Gastrocnemius medialis (tissue), 4 donors: ENCODE measurements at regions not wholly inside any gene's neighbourhood (a gene's known extent, or its start where the extent isn't known, plus 50 kb on each side); places are given as distances from the start of the nearest gene placed in this dataset.

Experiments used
- POLR2A ChIP-seq, 2 donors: fragments of 450-650 bp; IDR thresholded peaks; one replicate each; pipeline ENCODE4 v1.6.1; 2017; ENCODE audit warnings: antibody characterized with exemption in 2 of 2, mild to moderate bottlenecking in 2 of 2, moderate library complexity in 2 of 2
- TF ChIP-seq, protein P1 (sequence below), 5 experiments: fragments of 450-650 bp in 3 of 5; fragments of 200-600 bp in 2 of 5; sonication (generic) in 2 of 5; IDR thresholded peaks in 4 of 5; conservative IDR thresholded peaks in 1 of 5; 1 replicate in 4 of 5; 2 replicates in 1 of 5; pipeline ENCODE4 v1.5.1; 2016 to 2019; ENCODE audit warnings: antibody characterized with exemption in 5 of 5, mild to moderate bottlenecking in 3 of 5, moderate library complexity in 3 of 5

DNA sequence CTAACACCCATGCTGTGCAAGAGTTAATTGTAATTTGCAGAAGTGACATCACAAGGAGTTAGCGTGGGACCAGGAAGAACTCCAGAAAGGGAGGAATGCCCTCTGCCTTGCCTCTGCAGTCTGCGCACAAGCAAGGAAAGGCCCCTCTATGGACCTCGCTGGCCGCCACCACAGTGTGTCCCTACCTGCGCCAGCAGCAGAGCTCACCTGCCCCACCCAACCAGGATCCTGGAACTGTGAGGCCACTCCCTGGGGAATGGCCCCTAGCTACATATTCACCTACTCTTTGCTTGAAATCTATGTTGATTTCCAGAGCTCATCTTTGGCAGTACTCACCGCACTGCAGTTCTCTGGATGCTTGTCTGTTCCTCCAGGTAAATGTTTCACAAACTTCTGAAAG is 72.0 kb upstream of the MTNR1B start:
- TF ChIP-seq, protein P1, sequence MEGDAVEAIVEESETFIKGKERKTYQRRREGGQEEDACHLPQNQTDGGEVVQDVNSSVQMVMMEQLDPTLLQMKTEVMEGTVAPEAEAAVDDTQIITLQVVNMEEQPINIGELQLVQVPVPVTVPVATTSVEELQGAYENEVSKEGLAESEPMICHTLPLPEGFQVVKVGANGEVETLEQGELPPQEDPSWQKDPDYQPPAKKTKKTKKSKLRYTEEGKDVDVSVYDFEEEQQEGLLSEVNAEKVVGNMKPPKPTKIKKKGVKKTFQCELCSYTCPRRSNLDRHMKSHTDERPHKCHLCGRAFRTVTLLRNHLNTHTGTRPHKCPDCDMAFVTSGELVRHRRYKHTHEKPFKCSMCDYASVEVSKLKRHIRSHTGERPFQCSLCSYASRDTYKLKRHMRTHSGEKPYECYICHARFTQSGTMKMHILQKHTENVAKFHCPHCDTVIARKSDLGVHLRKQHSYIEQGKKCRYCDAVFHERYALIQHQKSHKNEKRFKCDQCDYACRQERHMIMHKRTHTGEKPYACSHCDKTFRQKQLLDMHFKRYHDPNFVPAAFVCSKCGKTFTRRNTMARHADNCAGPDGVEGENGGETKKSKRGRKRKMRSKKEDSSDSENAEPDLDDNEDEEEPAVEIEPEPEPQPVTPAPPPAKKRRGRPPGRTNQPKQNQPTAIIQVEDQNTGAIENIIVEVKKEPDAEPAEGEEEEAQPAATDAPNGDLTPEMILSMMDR (IDR thresholded peaks at IDR 0.05 in 4 of 5, conservative IDR thresholded peaks at IDR 0.05 in 1 of 5) = no peak
- no peak for TF ChIP-seq POLR2A (IDR thresholded peaks at IDR 0.05)
